ENCODE measurements at regions not wholly inside any gene's neighbourhood (a gene's known extent, or its start where the extent isn't known, plus 50 kb on each side); places are given as distances from the start of the nearest gene placed in this dataset.

- intact Hi-C loops (cut with micrococcal nuclease): no loop called here
- H3K9me1 ChIP-seq (replicated peaks; ENCODE audit: control insufficient read depth, extremely low read depth, insufficient read depth, low read length): no peaks in the 10 kb centered on the region
- H3K4me2 ChIP-seq (ENCODE audit: insufficient read depth, low read length): no peak overlapping the region
- POLR2A ChIA-PET: no interaction called here
- TF ChIP-seq GATA2 (IDR thresholded peaks at IDR 0.05; ENCODE audit: insufficient read depth, insufficient read length, low read depth, low read length) (no peak), FOS (IDR thresholded peaks at IDR 0.05; ENCODE audit: borderline replicate concordance, insufficient read depth, low read length) (no peak), CTCF (IDR thresholded peaks at IDR 0.05; ENCODE audit: extremely low read depth in 1 of 2, insufficient read depth in 1 of 2, low read depth in 1 of 2, low read length in 2 of 2) (no peak), JUN (IDR thresholded peaks at IDR 0.05; ENCODE audit: borderline replicate concordance, insufficient read depth, insufficient read length, low read depth) (no peak), EZH2 (IDR thresholded peaks at IDR 0.05; ENCODE audit: borderline replicate concordance, low read depth, low read length, severe bottlenecking) (no peak), MYC (IDR thresholded peaks at IDR 0.05; ENCODE audit: low read depth, low read length) (no peak), POLR2AphosphoS5 (IDR thresholded peaks at IDR 0.05; ENCODE audit: insufficient read depth, low read depth, low read length) (no peak), POLR2A (IDR thresholded peaks at IDR 0.05; ENCODE audit: low read depth, low read length) (no peak), MAX (IDR thresholded peaks at IDR 0.05; ENCODE audit: insufficient read depth, insufficient read length) (no peak)
- DNase-seq (ENCODE audit: low read depth, low spot score) (no peak), FAIRE-seq (no peak)
- no peaks in the 10 kb centered on the region for H3K27me3 ChIP-seq (ENCODE audit: control insufficient read depth in 2 of 2, insufficient read depth in 2 of 2, low read length in 2 of 2)
- no peaks in the 10 kb centered on the region for H3K79me2 ChIP-seq (ENCODE audit: control insufficient read depth, insufficient read depth, low read length)
- dilution Hi-C loops (cut with MboI; ENCODE audit: extremely low pct_ligation_motif_present, low sequenced_read_pairs): no loop called here
- no peak overlapping the region for H3K27ac ChIP-seq (ENCODE audit: insufficient read depth, low read depth, low read length)
- CTCF ChIA-PET: no interaction called here
- peaks cover 2% of the 10 kb centered on the region for H3K9me3 ChIP-seq (replicated peaks; ENCODE audit: control insufficient read depth, insufficient read depth, low read length)
- H3K36me3 ChIP-seq (ENCODE audit: control insufficient read depth in 2 of 2, extremely low read depth in 1 of 2, insufficient read depth in 2 of 2, low read length in 2 of 2): no peaks in the 10 kb centered on the region
- no peaks in the 10 kb centered on the region for H3K4me1 ChIP-seq (ENCODE audit: control insufficient read depth, extremely low read depth, insufficient read depth, low read length)
- no peak overlapping the region for H3K4me3 ChIP-seq (replicated peaks in 1 of 3; ENCODE audit: insufficient read depth in 1 of 3, low read depth in 1 of 3, low read length in 3 of 3)
- no peak overlapping the region for H2AFZ ChIP-seq (ENCODE audit: low read depth, low read length)
- no TSS peak for BruUV-seq (replicated peaks)
- H3K9ac ChIP-seq (replicated peaks; ENCODE audit: extremely low read depth, insufficient read depth, low read length): no peak overlapping the region
- H4K20me1 ChIP-seq (replicated peaks; ENCODE audit: control insufficient read depth, extremely low read depth, insufficient read depth, low read length): no peaks in the 10 kb centered on the region
Measured at GRCh38 chr11:127332896-127333295, 332.3 kb upstream of the KIRREL3 start.

Data from endothelial cell of umbilical vein (primary cell).